DMS79 (cell line): ENCODE measurements at regions not wholly inside any gene's neighbourhood (a gene's known extent, or its start where the extent isn't known, plus 50 kb on each side); places are given as distances from the start of the nearest gene placed in this dataset.
"Not testable (repeated sequence)": the region's sequence is repeated elsewhere in the genome, so short reads cannot be mapped to it uniquely, and the experiment has no call there.

Experiments used
- DNase-seq: peaks from one replicate; lab custom pipeline; 2025; lab: John Stamatoyannopoulos, UW

DNA sequence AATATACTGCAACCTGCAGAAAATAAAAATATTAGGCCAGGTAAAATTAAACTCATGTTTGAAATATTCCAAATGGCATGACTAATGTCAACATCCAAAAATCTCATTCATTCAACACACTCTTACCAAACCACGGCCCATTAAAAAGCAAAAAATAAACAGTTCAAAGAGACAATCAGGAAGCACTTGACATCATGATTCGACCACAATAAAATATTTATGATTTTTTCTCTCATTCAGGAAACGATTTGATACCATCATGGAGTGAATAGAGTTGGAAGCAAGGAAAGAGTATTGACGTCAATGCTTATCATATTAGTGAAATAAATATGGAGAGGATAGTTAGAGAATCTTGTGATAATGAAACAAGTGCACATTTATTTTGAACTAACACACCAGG lies 354.1 kb downstream of the KCNJ2 start:
- no peak for DNase-seq

DNA sequence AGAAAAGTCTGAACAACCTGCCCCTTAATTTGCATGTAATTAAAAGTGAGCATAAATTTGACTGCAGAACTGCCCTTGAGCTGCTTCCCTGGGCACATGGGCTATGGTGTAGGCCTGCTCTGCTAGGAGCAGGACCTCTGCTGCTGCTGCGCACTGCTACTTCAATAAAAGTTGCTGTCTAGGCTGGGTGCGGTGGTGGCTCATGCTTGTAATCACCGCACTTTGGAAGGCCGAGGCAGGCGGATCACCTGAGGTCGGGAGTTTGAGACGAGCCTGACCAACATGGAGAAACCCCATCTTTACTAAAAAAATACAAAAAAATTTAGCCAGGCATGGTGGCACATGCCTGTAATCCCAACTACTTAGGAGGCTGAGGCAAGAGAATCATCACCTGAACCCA lies 355.7 kb downstream of the KCNJ2 start:
- not testable (repeated sequence) for DNase-seq

DNA sequence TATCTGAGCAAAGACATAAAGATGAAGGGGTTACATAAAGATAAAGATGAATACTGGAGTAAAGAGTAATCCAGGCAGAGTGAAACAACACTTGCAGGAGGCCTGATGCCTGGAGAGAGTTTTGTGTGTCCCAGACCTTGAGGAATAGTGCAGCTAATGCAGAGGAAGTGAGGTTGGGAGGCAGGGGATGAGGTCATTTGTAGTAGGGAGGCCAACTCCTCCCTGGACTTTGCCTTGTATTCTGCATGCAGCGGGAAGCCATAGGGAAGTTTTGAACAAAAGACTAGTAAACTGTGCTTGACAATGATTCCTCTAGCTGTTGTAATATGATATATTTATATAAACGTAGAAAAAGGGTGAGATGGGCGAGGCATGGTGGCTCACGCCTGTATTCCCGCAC lies 356.6 kb downstream of the KCNJ2 start:
- no peak for DNase-seq

- no peak for DNase-seq
These were observed 358.1 kb downstream of the KCNJ2 start for GRCh38 chr17:70527364-70527888.

- no peak for DNase-seq
These were observed 364.1 kb downstream of the KCNJ2 start for GRCh38 chr17:70533427-70533826.

GRCh38 chr17:70535986-70536385 lies 366.7 kb downstream of the KCNJ2 start:
- DNase-seq: no peak

DNA sequence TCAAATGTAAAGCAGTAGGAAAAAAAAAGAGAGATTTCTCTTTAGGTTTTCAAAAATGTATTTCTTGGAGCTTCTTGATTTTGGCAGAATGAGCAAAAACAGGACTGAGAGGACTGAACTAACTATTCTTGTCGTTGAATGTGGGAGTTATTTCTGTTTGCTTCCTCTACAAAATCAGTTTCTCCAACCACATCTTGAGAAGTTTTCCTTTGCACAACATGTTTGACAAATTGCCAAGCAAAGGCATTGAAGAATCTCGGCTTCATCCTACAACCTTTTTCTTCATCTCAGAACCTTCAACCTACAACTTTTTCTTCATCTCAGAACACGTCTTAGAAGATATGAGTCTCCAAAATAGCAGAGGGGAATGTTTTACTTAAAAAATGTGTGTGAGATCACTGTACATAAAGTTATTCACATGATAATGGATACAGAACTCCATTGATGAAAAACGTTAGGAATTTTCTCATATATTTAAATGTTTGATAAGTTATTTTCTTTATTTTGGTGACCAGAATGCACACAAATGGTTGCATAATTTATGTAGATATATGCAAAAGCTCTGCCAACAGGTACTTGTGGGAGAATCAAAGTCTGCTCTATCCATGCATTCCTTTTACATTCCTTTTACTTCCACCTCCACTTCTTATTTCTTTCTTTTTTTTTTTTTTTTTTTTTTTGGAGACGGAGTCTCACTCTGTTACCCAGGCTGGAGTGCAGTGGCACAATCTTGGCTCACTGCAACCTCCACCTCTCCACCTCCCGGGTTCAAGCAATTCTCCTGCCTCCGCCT lies 370.0 kb downstream of the KCNJ2 start:
- no peak for DNase-seq

GRCh38 chr17:70542876-70543275 lies 373.5 kb downstream of the KCNJ2 start:
- DNase-seq: no peak

DNA sequence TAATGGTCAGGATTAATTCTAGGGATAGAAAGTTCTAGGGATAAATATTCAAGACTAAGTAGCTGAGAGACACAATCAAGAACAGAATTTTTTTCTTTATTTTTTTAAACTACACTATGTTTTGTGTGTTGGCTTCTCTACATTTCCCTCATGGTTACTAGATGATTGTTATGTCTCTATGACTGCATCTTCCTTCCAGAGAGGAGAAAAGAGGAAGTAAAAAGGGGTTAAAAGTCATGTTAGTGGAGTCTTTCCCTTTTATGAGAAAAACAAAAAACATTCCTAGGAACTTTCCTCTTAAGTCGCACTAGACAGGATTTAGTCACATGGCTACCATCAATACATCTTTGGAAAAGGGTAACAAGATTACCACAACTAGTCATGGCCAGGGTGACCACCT lies 375.0 kb downstream of the KCNJ2 start:
- DNase-seq: no peak

GRCh38 chr17:70552230-70552981 lies 383.1 kb downstream of the KCNJ2 start:
- DNase-seq: no peak

DNA sequence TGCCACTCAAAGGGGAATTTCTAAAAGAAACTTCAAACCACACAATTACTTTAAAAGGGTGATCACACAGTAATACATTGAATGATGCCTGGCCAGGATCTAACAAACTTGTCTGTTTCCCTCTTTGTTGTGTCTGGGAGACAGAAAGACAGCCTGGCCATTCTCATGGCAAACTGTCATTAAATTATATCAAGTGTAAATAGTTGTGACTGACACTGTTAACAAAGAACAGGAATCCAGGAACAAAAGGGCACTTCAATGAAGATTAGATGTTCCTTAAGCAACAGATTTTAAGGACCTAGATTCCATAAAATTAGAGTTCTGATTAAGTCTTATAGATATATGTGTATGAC lies 383.6 kb downstream of the KCNJ2 start:
- no peak for DNase-seq

GRCh38 chr17:70555723-70556122 lies 386.4 kb downstream of the KCNJ2 start:
- DNase-seq: no peak

DNA sequence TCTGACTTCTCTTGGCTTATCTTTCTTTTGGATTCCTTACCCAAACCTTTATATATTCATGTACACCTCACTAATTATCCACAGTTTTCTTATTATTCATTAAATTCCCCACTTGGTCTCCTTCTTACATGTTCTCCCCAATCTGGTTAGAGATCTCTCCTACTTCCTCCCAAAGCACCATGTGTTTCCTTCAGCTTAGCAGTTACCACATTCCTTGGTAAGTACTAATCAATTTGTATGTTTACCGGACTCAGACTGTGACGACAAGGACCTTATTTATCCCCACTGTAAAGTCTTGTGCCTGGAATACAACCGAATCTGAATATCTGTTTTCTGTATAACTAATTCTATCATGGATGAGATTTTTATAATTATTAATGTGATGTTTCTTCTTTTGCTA lies 389.5 kb downstream of the KCNJ2 start:
- no peak for DNase-seq

DNA sequence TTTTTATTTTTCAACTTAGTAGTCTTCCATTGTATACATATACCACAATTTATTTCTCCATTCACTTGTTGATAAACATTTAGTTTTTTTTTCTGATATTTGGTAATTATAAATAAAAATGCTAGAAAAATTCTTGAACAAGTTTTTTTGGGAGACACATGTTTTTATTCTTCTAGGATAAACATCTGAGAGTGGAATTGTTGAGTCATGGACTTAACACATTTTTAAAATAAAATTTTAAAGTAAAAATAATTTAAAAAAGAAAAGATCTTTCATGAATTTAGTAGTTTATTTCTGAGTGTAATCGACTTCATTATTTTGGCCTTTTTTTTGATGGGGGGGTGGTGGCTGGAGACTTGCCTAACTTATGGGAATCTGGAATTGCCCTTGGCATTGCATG lies 391.1 kb downstream of the KCNJ2 start:
- no peak for DNase-seq

- DNase-seq: no peak
These were observed 392.8 kb downstream of the KCNJ2 start for GRCh38 chr17:70562137-70562536.

- no peak for DNase-seq
These were observed 394.0 kb downstream of the KCNJ2 start for GRCh38 chr17:70563281-70563820.

- DNase-seq: no peak
These were observed 394.8 kb downstream of the KCNJ2 start for GRCh38 chr17:70564006-70564620.

DNA sequence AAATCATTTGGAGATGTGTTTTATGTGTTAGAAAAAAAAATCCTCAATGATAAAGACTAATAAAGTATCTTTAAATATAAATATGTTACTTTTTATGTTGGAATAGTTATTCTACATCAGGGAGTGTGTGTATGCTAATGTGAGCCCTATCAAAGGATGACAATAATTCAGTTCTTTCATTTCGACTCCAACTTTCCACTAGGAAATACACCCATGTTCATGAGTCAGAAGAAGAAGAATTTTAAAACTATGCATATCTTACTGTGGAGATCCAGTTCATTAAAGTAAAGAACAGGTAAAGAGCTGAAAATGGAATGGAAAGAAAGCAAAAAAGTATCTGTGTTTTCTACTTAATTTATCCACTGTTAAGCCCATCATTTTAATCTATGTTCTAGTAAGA lies 399.8 kb downstream of the KCNJ2 start:
- no peak for DNase-seq

DNA sequence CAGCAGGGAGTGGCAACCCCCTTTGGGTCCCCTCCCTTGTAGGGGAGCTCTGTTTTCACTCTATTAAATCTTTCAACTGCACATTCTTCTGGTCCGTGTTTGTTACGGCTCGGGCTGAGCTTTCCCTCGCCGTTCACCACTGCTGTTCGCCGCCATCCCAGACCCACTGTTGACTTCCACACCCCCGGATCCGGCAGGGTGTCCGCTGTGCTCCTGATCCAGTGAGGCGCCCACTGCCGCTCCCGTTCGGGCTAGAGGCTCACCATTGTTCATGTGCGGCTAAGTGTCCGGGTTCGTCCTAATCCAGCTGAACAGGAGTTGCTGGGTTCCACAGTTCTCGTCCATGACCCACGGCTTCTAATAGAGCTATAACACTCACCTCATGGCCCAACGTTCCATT lies 408.1 kb downstream of the KCNJ2 start:
- no peak for DNase-seq

DNA sequence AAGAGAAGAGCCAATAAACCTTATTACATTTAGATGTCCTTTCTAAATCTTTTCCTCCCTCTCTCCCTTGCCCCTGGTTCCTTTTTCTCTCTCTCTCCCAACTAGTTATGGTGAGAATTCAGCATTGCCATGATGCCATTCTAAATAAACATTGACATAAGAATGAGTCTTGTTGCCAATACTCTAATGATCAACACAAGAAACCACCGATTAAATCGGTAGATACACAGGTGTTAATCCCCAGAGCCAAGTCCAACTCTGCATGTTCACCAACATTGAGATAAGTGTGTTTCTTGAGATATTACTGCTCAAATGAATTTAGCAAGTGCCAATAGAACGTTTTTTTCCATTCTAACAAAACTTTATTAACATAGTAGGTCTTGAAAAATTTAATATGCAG lies 412.1 kb downstream of the KCNJ2 start:
- no peak for DNase-seq

GRCh38 chr17:70582777-70583176 lies 413.4 kb downstream of the KCNJ2 start:
- DNase-seq: no peak

DNA sequence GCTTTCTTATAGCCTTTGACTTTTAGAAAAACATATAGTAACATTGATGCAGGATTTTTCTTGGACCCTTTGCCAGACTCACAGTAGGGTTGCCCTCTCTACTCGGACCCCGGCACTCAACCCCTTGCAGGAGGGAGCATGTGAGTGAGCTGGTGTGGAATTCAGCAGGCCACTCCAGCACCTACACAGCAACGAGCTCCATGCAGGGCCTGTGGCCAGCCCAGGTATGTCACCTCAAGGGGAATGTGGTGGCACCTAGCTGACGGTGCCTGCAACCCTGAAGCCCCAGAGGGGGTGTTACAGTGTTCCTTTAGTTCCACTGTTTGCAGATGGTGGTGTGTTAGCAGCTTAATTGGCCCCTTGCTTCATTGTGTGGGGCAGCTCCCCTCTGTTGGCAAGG lies 414.9 kb downstream of the KCNJ2 start:
- no peak for DNase-seq

DNA sequence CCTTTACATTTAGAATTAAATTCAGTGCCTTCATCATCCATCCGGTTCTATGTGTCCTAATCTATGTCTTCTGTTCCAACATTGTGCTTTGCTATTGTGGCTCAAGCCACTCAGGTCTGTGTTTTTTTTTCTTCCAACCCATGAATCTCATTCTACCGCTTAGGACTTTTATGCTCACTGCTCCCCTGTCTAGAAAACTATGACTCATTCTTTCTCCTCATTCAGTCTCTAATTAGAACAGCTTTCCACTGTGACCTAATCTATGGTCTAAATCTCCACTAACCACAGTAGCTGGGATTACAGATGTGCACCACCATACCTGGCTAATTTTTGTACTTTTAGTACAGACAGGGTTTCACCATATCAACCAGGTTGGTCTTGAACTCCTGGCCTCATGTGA lies 418.7 kb downstream of the KCNJ2 start:
- no peak for DNase-seq
